ENCODE measurements at regions not wholly inside any gene's neighbourhood (a gene's known extent, or its start where the extent isn't known, plus 50 kb on each side); places are given as distances from the start of the nearest gene placed in this dataset.

DNA sequence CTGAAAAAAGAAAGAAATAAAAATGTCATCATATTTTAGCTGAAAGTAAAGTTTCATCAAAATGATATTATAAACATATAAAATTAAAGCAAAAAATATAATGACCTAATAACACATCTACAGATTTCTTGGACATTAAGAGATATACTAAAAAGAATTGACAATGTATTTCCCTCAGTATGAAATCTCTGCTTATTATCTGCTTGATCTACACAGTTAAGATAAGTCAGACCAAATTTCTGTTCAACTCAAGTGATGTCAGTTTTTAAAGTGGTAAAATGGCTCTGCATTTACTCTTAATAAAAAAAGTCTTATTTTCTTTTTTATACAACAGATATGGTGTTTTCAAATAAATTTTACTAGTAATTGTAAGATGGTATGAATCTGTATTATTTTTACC lies 159.4 kb upstream of the SEMA3A start:
- H3K27me3 ChIP-seq: no peaks in the 10 kb centered on the region
- no peak for DNase-seq
- H3K4me3 ChIP-seq: no peak overlapping the region
- no peaks in the 10 kb centered on the region; the same call in 1 of the 2 replicates for H3K9me3 ChIP-seq
- H3K36me3 ChIP-seq: no peaks in the 10 kb centered on the region; the same call in 1 of the 2 replicates

DNA sequence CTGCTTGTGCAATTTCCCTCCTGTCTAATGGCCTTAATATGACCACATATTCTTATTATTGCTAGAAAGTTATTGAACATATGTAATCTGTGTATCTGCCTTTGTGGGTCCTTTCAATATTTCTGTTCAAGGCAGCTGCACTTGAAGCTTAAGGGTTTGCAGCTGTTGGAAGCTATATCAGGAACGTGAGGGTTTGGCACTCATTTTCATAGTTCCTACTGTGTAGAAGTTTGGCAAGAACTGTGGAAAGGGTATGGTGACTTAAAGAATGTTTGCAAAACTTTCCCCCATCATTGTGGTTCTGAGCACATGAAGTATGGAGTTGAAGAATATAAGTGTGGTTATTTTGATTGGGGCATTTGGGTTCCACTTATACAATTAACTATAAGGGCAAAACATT lies 144.7 kb upstream of the SEMA3A start:
- no peaks in the 10 kb centered on the region for H3K27me3 ChIP-seq
- H3K36me3 ChIP-seq: no peaks in the 10 kb centered on the region
- no peak overlapping the region for H3K4me3 ChIP-seq
- no peak for DNase-seq
- no peaks in the 10 kb centered on the region for H3K9me3 ChIP-seq

DNA sequence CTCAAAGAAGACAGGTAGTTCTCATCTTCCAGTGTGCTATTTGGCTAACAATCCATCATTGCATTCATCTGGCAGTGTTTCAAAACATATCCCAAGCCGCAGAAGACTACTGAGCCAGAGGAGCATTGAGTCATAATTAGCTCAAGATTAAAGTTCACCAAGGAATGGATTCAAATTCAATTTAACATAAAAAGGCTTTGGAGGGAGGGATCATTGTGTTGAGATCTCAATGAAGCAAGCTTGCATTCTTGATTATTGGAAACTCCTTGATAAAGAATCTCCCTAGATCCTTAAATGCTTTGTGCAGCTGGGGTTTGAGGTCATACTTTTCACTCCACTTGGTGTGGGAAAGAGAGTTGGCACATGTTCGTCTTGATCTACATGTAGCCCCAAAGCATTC lies 142.8 kb upstream of the SEMA3A start:
- H3K27me3 ChIP-seq: no peaks in the 10 kb centered on the region
- no peaks in the 10 kb centered on the region; the same call in 1 of the 2 replicates for H3K9me3 ChIP-seq
- DNase-seq: no peak
- no peak overlapping the region for H3K4me3 ChIP-seq
- H3K36me3 ChIP-seq: no peaks in the 10 kb centered on the region

GRCh38 chr7:84336766-84337165 lies 142.2 kb upstream of the SEMA3A start:
- Histone ChIP-seq H3K9me3 (no peaks in the 10 kb centered on the region; the same call in 1 of the 2 replicates), H3K27me3 (no peaks in the 10 kb centered on the region), H3K4me3 (no peak overlapping the region), H3K36me3 (no peaks in the 10 kb centered on the region)
- no peak for DNase-seq

- DNase-seq: no peak
- Histone ChIP-seq H3K4me3 (no peak overlapping the region), H3K27me3 (no peaks in the 10 kb centered on the region), H3K36me3 (no peaks in the 10 kb centered on the region), H3K9me3 (no peaks in the 10 kb centered on the region; the same call in 1 of the 2 replicates)
Observed at GRCh38 chr7:84336303-84336702, 141.7 kb upstream of the SEMA3A start.

GRCh38 chr7:84331616-84332015 lies 137.0 kb upstream of the SEMA3A start:
- no peaks in the 10 kb centered on the region; the same call in 1 of the 2 replicates for H3K9me3 ChIP-seq
- H3K4me3 ChIP-seq: no peak overlapping the region
- no peaks in the 10 kb centered on the region for H3K36me3 ChIP-seq
- peak; percentile 37 for DNase-seq
- no peaks in the 10 kb centered on the region for H3K27me3 ChIP-seq

- Histone ChIP-seq H3K9me3 (no peaks in the 10 kb centered on the region), H3K27me3 (no peaks in the 10 kb centered on the region), H3K4me3 (no peak overlapping the region), H3K36me3 (no peaks in the 10 kb centered on the region)
- DNase-seq: no peak
Observed at GRCh38 chr7:84328571-84328970, 134.0 kb upstream of the SEMA3A start.

- H3K4me3 ChIP-seq: no peak overlapping the region
- DNase-seq: no peak
- H3K36me3 ChIP-seq: no peaks in the 10 kb centered on the region
- no peaks in the 10 kb centered on the region for H3K27me3 ChIP-seq
- H3K9me3 ChIP-seq: no peaks in the 10 kb centered on the region; the same call in 1 of the 2 replicates
Observed at GRCh38 chr7:84324136-84324630, 129.6 kb upstream of the SEMA3A start.

- DNase-seq: no peak
- no peaks in the 10 kb centered on the region for H3K27me3 ChIP-seq
Observed at GRCh38 chr7:84317536-84317935, 122.9 kb upstream of the SEMA3A start.

DNA sequence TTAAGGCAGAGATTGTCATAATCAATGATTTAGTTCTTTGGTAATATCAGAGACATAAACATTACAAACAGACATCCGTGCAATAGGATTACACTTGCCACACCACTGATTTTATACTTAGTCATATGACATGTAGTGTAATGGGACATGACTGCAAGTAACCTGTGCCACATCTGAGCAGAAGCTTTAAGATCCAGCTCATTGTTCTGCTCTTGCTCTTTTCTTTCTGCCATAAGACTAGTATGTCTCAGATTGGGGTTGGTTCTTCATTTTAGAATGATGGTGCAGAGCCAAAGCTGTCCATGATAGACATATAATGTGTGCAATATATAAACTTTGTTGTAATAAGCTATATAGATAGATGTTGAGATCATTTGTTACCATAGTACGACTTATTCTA lies 119.7 kb upstream of the SEMA3A start:
- Histone ChIP-seq H3K9me3 (no peaks in the 10 kb centered on the region), H3K27me3 (no peaks in the 10 kb centered on the region), H3K4me3 (peak overlapping the region; percentile 35), H3K36me3 (no peaks in the 10 kb centered on the region)
- DNase-seq: peak; percentile 3

More at GRCh38 chr7:84317536-84317935, 122.9 kb upstream of the SEMA3A start:
- H3K4me3 ChIP-seq: peak overlapping the region; percentile 44
- H3K9me3 ChIP-seq: no peaks in the 10 kb centered on the region; the same call in 1 of the 2 replicates
- H3K36me3 ChIP-seq: no peaks in the 10 kb centered on the region

GRCh38 chr7:84304407-84304806 lies 109.8 kb upstream of the SEMA3A start:
- Histone ChIP-seq H3K4me3 (no peak overlapping the region), H3K36me3 (no peaks in the 10 kb centered on the region), H3K27me3 (no peaks in the 10 kb centered on the region), H3K9me3 (no peaks in the 10 kb centered on the region)
- no peak for DNase-seq

DNA sequence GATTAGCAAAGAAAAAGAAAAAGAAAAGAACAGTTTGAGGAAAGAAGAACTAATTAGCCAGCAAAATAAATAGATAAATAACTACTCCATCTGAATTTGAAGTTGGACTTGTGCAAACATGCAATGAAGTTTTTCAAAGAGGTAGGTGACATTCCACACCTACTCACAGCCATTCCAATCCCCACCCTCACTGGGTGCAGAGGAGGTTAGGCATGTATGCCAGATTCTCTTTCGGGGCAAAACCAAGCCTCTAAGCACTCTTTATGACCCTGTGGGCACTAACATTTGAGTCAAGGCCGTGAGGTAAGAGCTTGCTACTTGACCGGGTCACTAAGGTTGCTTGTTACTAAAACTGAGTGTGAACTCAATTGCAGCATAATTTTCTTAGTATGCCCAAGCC lies 108.4 kb upstream of the SEMA3A start:
- Histone ChIP-seq H3K36me3 (no peaks in the 10 kb centered on the region), H3K9me3 (no peaks in the 10 kb centered on the region), H3K4me3 (no peak overlapping the region), H3K27me3 (no peaks in the 10 kb centered on the region)
- no peak for DNase-seq

DNA sequence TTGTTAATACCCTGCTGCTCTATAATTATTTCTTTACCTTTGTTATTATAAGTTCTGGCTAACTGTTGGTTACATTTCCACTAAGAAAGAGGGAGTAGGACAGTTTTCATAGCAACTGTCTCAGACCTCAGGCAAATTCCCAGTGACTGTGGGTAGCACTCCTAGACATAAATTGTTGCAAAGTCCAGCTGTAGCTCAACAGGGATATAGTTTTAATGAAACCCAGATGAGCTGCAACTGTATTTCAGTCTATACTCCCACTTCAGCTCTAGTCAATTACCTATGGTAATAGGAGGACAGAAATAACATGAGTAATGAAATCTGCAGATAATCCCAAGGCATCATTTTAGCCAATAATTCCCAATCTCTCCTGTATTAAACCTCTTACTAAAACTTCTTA lies 103.0 kb upstream of the SEMA3A start:
- H3K9me3 ChIP-seq: no peaks in the 10 kb centered on the region
- no peak for DNase-seq
- H3K36me3 ChIP-seq: no peaks in the 10 kb centered on the region
- H3K4me3 ChIP-seq: no peak overlapping the region
- H3K27me3 ChIP-seq: no peaks in the 10 kb centered on the region

DNA sequence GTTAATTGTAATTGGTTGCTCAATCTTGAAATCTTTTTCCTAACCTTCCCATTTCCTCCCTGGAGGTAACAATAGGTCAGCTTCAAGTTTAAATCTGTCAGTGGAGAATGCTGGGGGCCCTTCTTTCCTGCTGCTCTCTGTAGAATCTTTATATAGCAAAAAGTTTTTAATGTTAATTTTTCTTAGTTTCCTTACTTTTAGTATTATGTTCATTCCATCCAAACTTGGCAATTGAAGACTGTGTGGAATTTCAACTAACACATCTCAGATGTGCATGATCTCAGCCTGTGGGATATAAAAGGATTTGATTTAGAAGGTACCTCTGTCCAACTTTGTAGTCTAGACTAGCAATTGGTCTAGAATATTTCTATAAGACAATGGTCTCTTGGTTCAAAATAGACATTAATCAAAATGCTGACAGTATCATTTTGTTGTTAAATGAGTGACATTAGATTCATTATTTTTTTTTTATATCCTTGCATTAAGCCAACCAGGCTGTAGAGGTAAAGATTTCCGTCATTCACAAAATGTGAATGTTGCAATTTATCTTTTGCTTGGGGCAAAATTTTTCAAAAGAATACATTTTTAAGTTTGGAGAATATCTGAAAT lies 100.4 kb upstream of the SEMA3A start:
- no peak overlapping the region for H3K4me3 ChIP-seq
- no peak for DNase-seq
- no peaks in the 10 kb centered on the region for H3K36me3 ChIP-seq
- H3K9me3 ChIP-seq: no peaks in the 10 kb centered on the region
- no peaks in the 10 kb centered on the region for H3K27me3 ChIP-seq

DNA sequence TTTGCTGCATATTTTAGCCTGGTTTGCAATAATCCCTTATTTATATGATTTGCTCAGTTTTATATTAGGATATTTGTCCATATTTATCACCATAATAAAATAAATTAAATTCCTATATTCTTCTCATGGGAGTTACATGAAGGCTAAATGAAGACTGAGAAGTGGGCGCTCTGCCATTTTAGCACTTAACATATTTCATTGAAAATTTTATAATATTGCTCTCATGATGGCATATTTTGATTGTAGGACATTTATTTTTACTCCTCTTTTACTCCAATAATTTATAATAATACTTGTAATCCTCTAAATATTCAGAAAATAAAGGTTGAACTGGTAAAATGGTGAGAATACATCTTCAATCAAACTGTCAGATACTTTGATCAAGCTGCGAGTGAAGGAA lies 99.8 kb upstream of the SEMA3A start:
- DNase-seq: no peak
- no peaks in the 10 kb centered on the region for H3K36me3 ChIP-seq
- H3K9me3 ChIP-seq: no peaks in the 10 kb centered on the region
- no peaks in the 10 kb centered on the region for H3K27me3 ChIP-seq
- H3K4me3 ChIP-seq: no peak overlapping the region

DNA sequence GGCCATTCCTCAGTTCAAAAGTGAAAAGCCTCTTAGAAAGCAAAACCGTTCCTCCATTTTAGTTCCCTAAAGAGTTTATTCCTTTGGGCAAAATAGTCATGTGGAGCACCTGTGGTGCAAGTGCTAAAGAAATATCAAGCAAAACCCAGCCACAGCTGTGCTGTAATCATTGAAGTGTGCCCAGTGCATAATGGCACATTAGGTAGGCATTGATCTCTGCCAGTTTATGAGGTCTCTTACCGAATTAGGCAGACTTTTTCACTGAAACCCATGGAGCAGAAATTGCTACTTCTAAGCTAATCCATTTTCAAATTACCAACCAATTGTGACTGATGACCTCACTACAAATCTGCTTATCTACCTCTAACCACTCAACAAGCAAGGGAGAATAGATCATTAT lies 97.2 kb upstream of the SEMA3A start:
- Histone ChIP-seq H3K4me3 (no peak overlapping the region), H3K36me3 (no peaks in the 10 kb centered on the region), H3K27me3 (no peaks in the 10 kb centered on the region), H3K9me3 (no peaks in the 10 kb centered on the region)
- no peak for DNase-seq

DNA sequence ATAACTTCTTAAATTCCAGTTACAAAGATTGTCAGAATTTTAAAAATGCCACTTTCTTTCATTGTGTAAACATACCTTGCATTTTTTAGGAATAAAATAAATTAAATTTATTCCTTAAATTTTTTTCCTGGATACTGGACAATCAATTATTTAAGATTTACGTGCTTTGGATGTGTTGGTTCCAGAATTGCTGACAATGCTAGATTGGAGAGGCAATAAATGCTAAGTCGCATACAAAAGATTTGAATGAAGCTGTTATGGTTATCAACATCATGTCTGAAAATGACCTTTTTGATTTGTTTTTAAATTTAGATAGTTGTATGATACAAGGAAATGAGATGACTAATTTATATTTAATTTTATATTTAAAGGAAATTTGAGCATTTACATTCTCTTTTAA lies 89.2 kb upstream of the SEMA3A start:
- no peaks in the 10 kb centered on the region for H3K36me3 ChIP-seq
- no peaks in the 10 kb centered on the region for H3K27me3 ChIP-seq
- no peak overlapping the region for H3K4me3 ChIP-seq
- DNase-seq: no peak
- no peaks in the 10 kb centered on the region for H3K9me3 ChIP-seq

GRCh38 chr7:84281518-84281917 lies 86.9 kb upstream of the SEMA3A start:
- no peak for DNase-seq
- Histone ChIP-seq H3K27me3 (no peaks in the 10 kb centered on the region), H3K4me3 (no peak overlapping the region), H3K9me3 (no peaks in the 10 kb centered on the region), H3K36me3 (no peaks in the 10 kb centered on the region)
